Stimulated activated CD4-positive, alpha-beta T cell treated with anti-CD3 and anti-CD28 coated beads, TNF-alpha, amount 100 ng/mL, for 48 hours (primary cell): ENCODE measurements at regions not wholly inside any gene's neighbourhood (a gene's known extent, or its start where the extent isn't known, plus 50 kb on each side); places are given as distances from the start of the nearest gene placed in this dataset.

Experiments
- DNase-seq, 3 donors: peaks; one replicate each; pipeline ENCODE4 v3.0.0-alpha.2; 2020; ENCODE audit warnings: low read depth in 3 of 3

DNA sequence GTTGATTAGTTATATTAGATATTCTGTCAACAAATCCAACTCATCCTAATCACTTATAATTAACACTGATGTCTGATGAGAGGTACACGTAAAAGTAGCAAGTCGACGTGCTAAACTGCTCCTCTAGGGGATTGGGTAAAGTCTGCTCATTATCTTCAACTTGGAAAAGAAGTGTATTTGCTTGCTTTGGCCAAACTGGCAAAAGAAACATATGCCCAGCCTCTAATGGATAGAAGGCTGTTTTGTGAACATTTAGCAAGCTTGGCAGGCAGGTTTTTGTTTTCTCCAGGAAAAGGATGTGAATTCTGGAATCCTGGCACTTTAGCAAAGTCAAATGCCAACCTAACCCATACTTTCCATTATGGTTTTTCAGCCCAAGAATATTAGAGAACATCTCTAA lies 264.8 kb downstream of the TBL1XR1 start:
- no peak for DNase-seq

DNA sequence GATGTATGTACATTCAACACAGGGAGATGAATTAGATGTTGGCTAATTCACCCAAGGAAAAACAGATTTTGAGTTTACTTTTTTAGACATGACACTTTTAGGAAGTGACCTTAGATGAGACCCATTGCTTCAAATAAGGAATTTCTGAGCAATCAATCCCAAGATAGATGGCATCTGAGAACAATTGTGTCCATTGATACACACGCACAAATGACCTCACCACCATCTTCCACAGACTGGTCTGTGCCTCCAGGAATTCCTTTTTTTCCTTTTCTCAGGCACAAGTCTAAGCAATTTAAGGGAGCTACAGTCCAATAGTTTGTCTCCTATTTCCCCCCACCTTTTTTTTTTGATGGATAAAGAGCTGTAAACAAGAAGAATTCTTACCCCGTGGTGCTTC lies 265.3 kb downstream of the TBL1XR1 start:
- DNase-seq, result no peak

DNA sequence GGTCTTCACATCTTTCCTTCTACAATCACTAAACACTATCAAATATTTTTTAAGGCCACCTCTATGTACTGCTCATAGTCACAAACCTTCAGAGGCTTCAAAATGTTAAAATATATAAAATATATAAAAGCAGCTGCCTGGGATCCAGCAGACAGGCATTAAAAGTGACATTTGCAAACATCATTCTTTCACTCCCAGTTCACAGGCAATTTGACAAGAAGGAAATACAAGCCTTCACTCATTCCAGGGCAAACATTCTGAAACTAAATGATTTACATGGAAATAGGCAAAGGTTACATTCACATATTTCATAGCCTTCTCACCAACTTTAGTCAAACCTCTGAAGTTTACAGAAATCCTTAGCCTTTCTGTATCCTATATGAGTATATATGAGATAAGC lies 266.3 kb downstream of the TBL1XR1 start:
- no peak for DNase-seq

DNA sequence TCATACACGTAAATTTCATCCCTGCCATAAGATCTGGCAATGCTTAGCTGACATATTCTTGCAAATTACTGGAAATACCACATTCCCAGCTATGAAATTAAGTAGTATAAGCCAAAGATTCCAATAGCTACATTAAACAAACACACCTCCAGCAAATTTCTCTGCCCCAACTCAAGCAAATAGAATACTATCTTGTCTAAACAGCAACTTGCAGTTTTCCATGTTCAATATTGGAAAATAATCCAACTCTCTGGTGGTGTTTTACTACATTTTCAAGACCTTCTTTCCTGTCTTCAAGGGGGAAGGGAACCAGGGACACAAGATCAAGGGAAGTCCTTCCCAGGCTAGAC lies 268.7 kb downstream of the TBL1XR1 start:
- DNase-seq, result no peak

DNA sequence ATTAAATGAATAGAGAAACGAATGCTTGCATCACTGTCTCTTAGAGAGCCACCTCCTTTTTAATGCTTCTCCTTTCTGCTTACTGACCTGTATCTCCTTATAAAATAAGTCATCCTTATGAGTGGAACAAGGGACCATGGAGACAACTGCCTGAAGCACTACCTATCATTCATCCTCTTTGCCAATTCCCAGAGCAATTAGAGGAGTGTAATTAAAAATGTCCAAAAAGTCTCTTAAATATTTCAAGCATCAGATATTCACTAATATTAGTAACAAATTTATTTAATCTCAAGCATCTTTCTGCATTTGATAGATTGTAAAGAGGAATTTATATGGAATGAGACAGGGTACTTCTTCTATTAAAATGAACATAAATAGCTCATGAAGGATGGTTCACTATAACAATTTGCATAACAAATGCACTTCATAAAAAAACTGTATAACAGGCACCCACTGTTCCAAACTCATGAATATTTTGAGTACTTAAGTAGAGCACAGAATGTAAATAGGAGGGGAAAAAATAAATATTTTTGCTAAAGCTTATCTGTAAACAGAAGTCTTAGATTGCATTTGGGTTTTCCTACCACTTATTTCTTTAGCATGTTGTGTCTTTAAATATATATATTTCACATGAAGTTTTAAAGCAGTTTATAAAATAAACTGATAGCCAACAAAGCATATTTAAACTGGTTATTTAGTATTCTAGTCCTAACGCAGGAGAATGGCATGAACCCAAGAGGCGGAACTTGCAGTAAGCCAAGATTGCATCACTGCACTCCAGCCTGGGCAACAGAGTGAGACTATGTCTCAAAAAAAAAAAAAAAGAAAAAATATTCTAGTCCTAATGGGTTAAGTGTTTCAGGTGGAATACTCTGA lies 269.3 kb downstream of the TBL1XR1 start:
- DNase-seq, result no peak

DNA sequence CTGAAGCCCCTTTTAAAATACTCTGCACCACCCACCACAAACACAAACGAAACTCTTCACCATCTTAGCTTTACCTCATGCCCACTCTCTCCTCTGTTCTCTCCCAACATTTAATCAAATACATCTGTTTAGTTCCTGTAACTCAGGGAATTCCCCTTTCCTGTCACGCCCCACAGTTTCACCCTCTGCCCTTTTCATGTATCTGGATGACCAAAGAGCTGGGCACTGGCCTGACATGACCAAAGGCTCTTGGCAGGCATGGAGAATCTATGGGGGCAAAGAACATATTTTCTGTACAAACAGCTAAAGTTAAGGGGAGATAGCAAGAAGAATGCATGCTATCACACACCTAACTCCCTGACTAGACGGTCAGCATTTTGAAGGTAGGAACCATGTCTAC lies 270.0 kb downstream of the TBL1XR1 start:
- DNase-seq, result no peak

DNA sequence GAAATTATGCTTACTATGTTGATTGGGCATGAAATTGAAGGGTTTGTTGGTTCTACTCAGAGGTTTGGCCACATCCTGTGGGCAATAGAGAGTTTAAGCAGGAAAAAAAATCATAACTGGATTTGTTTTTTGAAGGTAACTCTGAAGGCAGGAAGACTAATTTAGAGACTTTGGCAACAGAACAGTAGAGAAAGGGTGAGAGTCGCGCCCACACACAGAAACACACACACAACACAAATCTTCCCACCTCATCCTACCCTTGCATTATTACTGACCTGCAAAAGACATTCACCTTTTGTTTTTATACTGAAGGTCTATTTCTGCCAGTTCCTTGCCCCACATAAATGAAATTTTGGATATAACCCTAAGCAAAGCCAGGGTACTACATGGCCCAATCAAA lies 270.6 kb downstream of the TBL1XR1 start:
- no peak for DNase-seq

DNA sequence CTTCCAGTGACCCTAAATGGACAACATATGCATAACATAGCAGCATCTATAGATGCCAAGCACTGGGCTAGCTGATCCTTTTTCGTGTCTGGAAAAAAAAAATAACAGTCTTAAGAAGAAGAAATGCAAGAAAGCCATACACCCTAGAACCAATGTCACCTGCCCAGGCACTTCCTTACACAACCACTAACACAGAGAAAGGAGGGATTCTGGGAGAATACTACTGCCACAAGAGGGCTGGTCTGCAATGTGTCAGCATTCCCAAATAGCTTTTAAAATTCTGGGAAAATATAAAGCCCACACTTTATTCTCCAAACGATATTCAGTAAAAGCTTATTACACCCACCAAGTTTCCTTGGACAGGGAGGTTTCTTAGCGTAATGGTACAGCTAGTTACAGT lies 271.2 kb downstream of the TBL1XR1 start:
- DNase-seq, result no peak

DNA sequence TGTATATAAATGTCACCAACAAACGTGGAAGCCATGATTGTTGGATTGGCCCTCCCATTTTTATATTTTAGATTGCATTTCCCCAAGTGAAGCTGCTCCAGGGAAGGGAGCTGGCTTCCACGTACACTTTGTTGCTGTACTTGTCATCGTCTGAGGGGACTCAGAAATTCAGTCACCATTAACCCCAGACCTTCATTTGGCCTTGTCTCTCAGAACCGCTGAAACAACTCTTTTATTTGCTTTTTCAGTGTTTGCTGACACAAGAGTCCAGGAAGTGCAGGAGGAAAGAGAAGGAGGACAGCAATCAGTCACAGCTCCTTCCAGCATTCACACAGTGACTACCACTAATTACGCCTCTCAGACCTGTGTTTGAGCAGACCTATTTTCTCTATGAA lies 276.5 kb downstream of the TBL1XR1 start:
- DNase-seq, result no peak

DNA sequence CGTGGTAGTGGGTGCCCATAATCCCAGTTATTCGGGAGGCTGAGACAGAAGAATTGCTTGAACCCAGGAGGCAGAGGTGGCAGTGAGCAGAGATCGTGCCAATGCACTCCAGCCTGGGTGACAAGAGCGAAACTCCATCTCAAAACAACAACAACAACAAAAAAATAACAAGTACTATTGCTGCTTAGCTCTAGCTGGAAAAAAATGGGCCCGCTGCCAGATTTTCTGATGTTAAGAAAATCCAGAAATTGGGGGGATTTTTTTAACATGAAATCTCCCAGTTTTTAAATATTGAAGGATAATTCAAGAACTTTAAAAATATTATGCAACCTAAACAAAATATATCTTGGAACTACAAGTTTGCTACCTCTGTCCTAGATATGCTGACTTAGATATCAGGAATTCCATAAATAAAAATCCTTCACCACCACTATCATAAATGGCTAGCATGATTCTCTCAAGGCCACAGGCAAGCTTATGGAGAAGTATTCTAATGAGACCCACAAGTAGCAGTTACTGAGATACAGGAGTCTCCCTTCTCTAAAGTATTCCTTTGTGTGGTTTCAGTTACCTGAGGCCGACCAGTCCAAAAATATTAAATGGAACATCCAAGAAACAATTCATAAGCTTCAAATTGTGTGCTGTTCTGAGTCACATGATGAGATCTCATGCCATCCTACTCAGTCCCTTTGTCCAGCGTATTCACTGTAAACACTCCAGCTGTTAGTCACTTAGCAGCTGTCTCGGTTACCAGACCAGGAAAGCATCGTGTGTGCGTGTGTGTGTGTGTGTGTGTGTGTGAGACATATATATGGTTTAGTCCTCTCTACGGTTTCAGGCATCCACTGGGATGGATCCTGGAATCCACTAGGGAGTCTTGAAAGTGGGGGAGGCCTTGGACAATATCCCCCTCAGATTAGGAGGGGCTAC lies 277.2 kb downstream of the TBL1XR1 start:
- DNase-seq, result no peak

DNA sequence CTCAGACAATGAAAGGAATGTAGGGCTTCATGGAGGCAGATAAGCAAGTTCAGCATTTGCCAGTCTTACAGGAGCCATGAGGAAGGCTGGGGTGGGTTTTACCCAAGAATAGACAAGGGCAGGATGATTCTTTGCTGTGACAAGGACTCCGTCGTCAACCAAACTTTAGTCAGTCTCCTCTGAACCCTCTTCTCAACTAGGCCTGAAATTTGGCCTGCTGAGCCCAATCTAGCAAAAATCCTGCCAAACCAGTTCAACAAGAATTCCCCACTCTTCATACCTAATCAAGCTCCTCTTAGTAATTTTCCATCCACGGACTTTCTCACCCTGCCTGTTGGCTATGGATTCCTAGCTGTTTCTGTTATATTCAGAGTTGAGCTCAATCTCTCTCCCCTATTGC lies 280.5 kb downstream of the TBL1XR1 start:
- no peak for DNase-seq

DNA sequence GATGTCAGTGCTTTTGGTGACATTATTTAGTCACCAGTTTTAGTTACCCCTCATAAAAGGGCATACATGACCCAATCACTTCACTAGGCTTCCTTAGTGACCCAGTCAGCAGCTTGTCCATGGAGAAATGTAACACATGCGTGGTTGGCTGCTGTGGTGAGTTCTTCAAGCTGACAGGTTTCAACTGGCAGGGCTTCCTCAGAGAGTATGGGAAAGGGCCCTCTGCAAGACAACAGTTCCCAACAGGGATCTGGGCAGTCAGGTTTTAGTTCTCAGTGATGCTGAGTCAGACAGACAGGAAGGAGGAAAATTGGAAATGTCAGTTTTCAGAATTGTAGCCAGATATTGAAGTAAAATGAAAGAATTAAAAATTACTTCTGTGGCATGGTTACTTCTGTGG lies 282.5 kb downstream of the TBL1XR1 start:
- no peak for DNase-seq

DNA sequence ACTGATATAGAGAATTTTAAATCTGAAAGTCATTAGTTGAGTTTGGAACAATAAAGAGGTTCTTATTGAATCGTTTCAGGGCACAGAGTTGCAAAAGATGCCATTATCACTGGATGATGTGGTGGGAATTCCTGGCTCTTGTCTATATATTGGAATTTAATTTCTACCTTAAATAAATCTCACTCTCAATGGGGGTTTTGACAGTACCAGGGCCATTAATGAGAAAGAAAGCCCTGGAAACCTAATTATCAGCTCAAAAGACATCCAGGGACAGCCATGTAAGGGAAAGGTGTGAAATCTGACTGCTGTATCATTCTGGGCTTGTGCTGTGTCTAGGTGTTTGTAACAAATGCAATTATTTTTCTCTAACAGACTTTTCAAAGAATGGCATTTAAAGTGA lies 285.7 kb downstream of the TBL1XR1 start:
- no peak for DNase-seq

DNA sequence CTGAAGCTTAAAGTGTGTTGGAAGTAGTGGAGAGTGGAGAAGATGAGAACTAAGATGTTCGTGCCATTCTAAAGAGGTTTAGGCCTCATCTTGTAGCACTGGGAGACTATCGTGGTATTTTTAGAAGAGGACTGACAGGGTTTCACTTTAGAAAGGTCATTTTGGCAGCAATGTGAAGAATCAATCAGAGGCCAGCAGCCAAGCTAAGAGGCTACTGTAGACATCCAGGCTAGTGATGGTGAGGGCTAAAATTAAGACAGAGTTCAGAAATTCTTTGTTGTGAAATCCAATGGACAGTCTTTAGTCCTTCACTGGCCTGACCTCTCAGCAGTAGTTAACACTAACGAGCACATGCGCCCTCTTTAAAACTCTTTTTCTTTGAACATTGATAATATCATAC lies 288.2 kb downstream of the TBL1XR1 start:
- DNase-seq, result no peak

DNA sequence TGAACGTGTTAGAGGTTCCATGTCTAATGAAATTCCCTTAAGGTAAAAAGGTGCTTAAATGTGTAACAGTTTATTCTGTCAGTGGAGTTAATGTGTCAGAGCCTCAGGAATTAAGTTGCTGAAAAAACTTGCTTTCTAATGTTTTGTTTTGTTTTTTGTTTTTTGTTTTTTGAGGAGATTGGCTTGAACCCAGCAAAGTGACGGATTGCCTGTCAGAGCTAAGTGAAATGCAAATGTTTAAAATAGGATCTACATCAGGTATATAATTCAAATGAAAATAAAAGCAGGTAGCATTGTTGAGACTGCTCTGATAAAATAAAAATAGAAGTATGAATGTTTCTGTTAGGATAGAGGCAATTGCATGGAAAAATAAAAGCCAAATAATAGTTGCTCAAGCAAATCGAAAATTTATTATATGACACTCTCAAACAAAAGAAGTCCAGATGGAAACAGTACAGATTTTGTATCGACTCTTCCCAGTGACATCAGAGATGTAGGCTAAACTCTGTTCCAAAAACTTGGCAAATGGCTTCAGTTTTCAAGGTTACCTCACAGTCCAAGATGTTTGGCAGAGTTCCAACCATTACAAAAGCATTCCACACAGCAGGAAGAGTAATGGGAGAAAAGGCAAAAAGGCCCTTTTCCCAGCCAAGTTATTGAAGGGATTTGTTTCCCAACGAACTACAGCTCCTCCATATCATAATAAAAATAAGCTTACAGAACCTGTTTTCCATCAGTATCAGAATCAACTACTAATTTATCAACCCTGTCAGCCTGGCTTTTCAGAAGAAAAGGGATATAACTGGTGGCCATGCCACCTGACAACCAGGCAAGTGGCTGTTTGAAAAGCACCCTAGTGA lies 291.0 kb downstream of the TBL1XR1 start:
- DNase-seq, result no peak

DNA sequence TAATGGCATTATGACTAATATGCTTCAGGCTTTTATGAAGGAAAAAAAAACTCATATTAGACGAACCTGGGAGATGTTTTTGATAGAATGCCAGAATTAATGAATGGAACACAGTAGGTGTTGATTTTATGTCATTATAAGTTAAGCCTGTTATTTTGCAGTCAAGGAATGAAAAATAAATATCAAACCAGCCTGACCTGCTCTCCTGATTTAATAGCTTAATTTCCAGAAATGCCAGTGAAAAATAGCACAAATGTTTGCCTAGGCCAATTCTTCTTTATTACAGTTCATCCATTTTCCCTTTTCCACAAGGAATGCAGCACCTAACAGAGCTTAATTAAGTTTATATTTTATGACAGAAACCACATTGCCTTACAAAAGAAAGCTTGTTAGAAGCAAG lies 292.0 kb downstream of the TBL1XR1 start:
- DNase-seq, result no peak

DNA sequence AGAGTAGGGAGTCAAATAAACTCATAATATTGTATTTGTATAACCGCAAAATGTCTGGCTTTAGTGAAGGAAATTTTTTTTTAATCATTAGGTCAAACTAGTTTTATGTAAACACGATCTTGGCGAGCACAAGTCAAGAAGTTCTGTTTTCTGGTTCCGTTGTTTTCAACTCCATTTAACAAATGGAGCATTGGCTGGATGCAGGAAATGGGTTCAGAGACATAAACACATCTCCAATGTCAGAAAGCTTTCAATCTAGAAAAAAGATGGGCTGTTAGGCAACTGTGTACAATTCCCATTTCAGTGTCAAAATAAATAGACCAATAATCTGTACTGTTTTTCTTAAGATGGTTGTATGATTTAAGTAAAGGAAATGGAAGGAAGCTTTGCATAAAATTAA lies 292.8 kb downstream of the TBL1XR1 start:
- no peak for DNase-seq

DNA sequence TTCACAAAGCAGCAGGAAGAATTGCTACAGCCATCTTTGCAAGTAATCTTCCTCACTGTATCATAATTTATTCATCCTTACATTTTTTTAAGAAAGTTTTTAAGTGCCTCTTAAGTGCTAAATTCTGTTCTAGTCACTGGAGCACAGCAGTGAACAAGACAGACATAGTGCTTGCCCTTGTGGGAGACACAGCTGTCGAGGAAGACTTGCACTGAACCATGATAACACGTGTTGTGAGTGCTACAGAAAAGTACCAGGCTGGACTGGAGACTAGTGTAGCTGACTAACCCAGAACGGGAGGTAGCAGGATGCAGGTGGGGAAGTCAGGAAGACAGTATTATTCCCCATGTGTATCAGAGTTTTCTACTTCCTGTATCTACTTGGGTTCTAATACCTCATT lies 300.6 kb downstream of the TBL1XR1 start:
- no peak for DNase-seq

DNA sequence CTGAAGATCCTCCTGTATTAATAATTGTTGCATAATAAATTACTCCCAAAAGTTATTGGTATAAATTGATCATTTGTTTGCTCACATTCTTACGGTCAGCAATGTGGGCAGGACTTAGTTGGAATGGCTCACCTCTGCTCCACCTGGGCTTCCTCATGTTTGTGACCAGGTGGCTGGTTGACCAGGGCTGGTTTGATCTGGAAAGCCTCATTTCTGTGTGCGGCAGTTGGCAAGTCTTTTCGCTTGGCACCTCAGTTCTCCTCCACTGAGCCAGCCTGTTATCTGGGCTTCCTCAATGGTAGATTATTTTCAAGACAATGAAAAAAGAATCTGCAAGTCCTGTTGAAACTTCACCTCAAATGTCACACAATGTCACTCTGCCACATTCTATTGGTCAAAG lies 301.1 kb downstream of the TBL1XR1 start:
- no peak for DNase-seq

DNA sequence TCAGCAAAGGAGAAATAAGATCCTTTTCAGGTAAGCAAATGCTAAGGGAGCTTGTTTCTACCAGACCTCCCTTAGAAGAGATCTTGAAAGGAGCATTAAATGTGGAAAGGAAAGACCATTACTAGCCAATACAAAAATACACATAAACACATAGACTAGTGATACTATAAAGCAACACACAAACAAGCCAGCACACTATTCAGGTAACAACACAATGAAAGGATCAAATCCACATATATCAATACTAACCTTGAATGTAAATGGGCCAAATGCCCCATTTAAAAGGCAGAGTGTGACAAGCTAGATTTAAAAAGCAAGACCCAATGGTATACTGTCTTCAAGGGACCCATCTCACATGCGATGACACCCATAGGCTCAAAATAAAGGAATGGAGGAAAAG lies 317.6 kb downstream of the TBL1XR1 start:
- no peak for DNase-seq

DNA sequence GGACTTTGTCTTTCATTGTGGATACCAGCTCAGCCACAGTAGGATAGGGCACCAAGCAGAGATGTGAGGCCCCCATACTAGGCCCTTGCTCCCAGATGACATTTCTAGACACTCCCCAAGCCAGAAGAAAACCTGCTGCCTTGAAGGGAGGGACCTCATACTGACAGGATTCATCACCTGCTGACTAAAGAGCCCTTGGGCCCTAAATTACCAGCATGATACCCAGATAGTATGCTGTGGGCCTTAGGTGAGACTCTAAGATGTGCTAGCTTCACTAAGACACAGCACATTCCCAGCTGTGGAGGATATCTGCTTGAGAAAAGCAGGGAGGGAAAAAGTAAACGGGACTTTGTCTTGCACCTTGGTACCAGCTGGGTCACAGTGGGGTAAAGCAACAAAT lies 324.0 kb downstream of the TBL1XR1 start:
- no peak for DNase-seq

DNA sequence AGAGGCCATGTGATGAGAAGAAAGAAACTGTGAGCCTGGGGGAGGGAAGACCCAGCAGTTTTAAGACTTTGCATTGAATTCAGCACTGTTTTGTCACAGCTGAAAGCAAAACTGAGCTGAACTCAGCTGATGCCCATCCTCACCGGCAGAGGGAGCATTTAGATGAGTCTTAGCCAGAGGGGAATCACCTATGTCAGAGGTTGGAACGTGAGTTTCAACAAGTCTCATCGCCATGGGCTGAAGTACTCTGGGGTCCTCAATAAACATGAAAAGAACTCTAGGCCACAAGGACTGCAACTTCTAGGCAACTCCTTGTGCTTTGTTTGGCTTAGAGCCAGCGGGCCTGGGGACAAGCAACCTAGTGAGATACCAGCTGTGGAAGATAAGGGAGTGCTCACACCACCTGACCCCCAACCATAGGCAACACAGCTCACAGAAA lies 324.5 kb downstream of the TBL1XR1 start:
- peak; percentile 16 to 40 (median 26) for DNase-seq
